IMR-90 (cell line): ENCODE measurements at regions not wholly inside any gene's neighbourhood (a gene's known extent, or its start where the extent isn't known, plus 50 kb on each side); places are given as distances from the start of the nearest gene placed in this dataset.

Experiments used
- ATAC-seq: fragments of 200-7000 bp; cut with Tn5 transposase; 2 replicates; pipeline ENCODE4 v1.9.1; 2020; ENCODE audit warnings: low read depth, mild to moderate bottlenecking, moderate library complexity
- BruUV-seq: library from RNA; stranded (reverse); fragments of 400-500 nt; replicated peaks from 2 replicates; lab custom pipeline; 2021; lab: Mats Ljungman, UMichigan
- CTCF ChIA-PET: fragments of 300-600 bp; formaldehyde crosslinking; extraction: SDS; loops from one replicate; lab custom pipeline; 2021; ENCODE audit warnings: antibody characterized with exemption; lab: Yijun Ruan, JAX
- POLR2A ChIA-PET: fragments of 300-600 bp; sonication (Branson Sonifier 250); formaldehyde crosslinking; loops from one replicate; lab custom pipeline; 2022; ENCODE audit warnings: antibody characterized with exemption; ENCODE audit not compliant: unreplicated experiment; lab: Charles Lee
- DNase-seq: peaks from one replicate; pipeline ENCODE4 v3.0.0; 2013
- H2AFZ ChIP-seq: replicated peaks from 2 replicates; pipeline ENCODE3; 2013; ENCODE audit warnings: low read length, mild to moderate bottlenecking; ENCODE audit not compliant: poor library complexity
- H2AK5ac ChIP-seq: 2 replicates; pipeline ENCODE4 v1.6.1; 2013; ENCODE audit warnings: low read depth, low read length, inconsistent platforms
- H2AK9ac ChIP-seq: replicated peaks from 2 replicates; pipeline ENCODE3; 2013; ENCODE audit warnings: mild to moderate bottlenecking, low read depth, low read length, moderate library complexity; ENCODE audit not compliant: poor library complexity
- H2BK120ac ChIP-seq: 2 replicates; pipeline ENCODE4 v1.6.1; 2013; ENCODE audit warnings: low read depth, low read length, inconsistent platforms
- H2BK15ac ChIP-seq: 3 replicates; pipeline ENCODE4 v1.6.1; 2013; ENCODE audit warnings: low read depth, low read length, inconsistent platforms
- H2BK20ac ChIP-seq: 2 replicates; pipeline ENCODE4 v1.6.1; 2013; ENCODE audit warnings: low read depth, mild to moderate bottlenecking, inconsistent platforms, low read length, moderate library complexity
- H2BK5ac ChIP-seq: 2 replicates; pipeline ENCODE4 v1.6.1; 2013; ENCODE audit warnings: mild to moderate bottlenecking, low read depth, low read length, inconsistent platforms; ENCODE audit not compliant: poor library complexity, severe bottlenecking
- H3K14ac ChIP-seq: replicated peaks from 2 replicates; pipeline ENCODE4 v1.6.1; 2013; ENCODE audit warnings: low read depth, low read length, inconsistent platforms
- H3K18ac ChIP-seq: 2 replicates; pipeline ENCODE4 v1.6.1; 2013; ENCODE audit warnings: low read depth, low read length, control low read depth
- H3K23ac ChIP-seq: 2 replicates; pipeline ENCODE4 v1.6.1; 2013; ENCODE audit warnings: low read depth, low read length, inconsistent platforms
- H3K27ac ChIP-seq: 2 replicates; pipeline ENCODE4 v1.5.1; 2013; ENCODE audit warnings: mild to moderate bottlenecking, control low read depth, low read length; ENCODE audit not compliant: insufficient read depth
- H3K27me3 ChIP-seq: 2 replicates; pipeline ENCODE4 v1.6.1; 2013; ENCODE audit warnings: low read length; ENCODE audit not compliant: control insufficient read depth, insufficient read depth
- H3K36me3 ChIP-seq: 2 replicates; pipeline ENCODE4 v1.6.1; 2013; ENCODE audit warnings: low read length, mixed read lengths; ENCODE audit not compliant: control insufficient read depth, insufficient read depth
- H3K4ac ChIP-seq: 2 replicates; pipeline ENCODE4 v1.6.1; 2013; ENCODE audit warnings: low read depth, low read length, inconsistent platforms
- H3K4me1 ChIP-seq: 2 replicates; pipeline ENCODE4 v1.6.1; 2013; ENCODE audit warnings: low read length, mixed read lengths; ENCODE audit not compliant: control insufficient read depth, insufficient read depth
- H3K4me2 ChIP-seq: 2 replicates; pipeline ENCODE4 v1.6.1; 2013; ENCODE audit warnings: low read depth, mild to moderate bottlenecking, control low read depth, low read length, moderate library complexity
- H3K4me3 ChIP-seq: 2 replicates; pipeline ENCODE4 v1.5.1; 2013; ENCODE audit warnings: low read depth, mild to moderate bottlenecking, control low read depth, low read length, moderate library complexity; ENCODE audit not compliant: insufficient read depth
- H3K56ac ChIP-seq: 2 replicates; pipeline ENCODE4 v1.6.1; 2013; ENCODE audit warnings: low read length, inconsistent platforms; ENCODE audit not compliant: insufficient read depth; ENCODE audit errors: extremely low read depth
- H3K79me1 ChIP-seq, 2 experiments: 2 replicates each; pipeline ENCODE4 v1.6.1; 2013; ENCODE audit warnings: low read length in 2 of 2, inconsistent platforms in 1 of 2, low read depth in 1 of 2
- H3K9ac ChIP-seq: 2 replicates; pipeline ENCODE4 v1.6.1; 2013; ENCODE audit warnings: low read depth, low read length, control low read depth
- H3K9me1 ChIP-seq: 2 replicates; pipeline ENCODE4 v1.6.1; 2013; ENCODE audit warnings: low read length, inconsistent platforms; ENCODE audit not compliant: insufficient read depth
- H3K9me3 ChIP-seq: 2 replicates; pipeline ENCODE4 v1.6.1; 2013; ENCODE audit warnings: low read length; ENCODE audit not compliant: control insufficient read depth, insufficient read depth
- H4K20me1 ChIP-seq: 2 replicates; pipeline ENCODE4 v1.6.1; 2013; ENCODE audit warnings: low read length, inconsistent platforms; ENCODE audit not compliant: insufficient read depth
- H4K5ac ChIP-seq: 2 replicates; pipeline ENCODE4 v1.6.1; 2013; ENCODE audit warnings: mild to moderate bottlenecking, low read depth, low read length, control low read depth
- H4K8ac ChIP-seq, 2 experiments: 2 replicates each; pipeline ENCODE4 v1.6.1; 2013; ENCODE audit warnings: low read depth in 2 of 2, low read length in 2 of 2, control low read depth in 1 of 2, inconsistent platforms in 1 of 2
- H4K91ac ChIP-seq: 2 replicates; pipeline ENCODE4 v1.6.1; 2013; ENCODE audit warnings: low read depth, low read length, inconsistent platforms; ENCODE audit not compliant: insufficient read depth
- CEBPB ChIP-seq: IDR thresholded peaks from 2 replicates; pipeline ENCODE4 v1.6.1; 2012; ENCODE audit warnings: low read depth, low read length, improper control_type of control experiment
- CHD1 ChIP-seq: IDR thresholded peaks from 2 replicates; pipeline ENCODE4 v1.6.1; 2012; ENCODE audit warnings: low read depth, low read length, improper control_type of control experiment
- MAFK ChIP-seq: IDR thresholded peaks from 2 replicates; pipeline ENCODE4 v1.6.1; 2012; ENCODE audit warnings: low read depth, low read length, improper control_type of control experiment
- MAZ ChIP-seq: IDR thresholded peaks from 2 replicates; pipeline ENCODE4 v1.6.1; 2012; ENCODE audit warnings: low read depth, mild to moderate bottlenecking, low read length, improper control_type of control experiment, moderate library complexity, borderline replicate concordance
- MXI1 ChIP-seq: IDR thresholded peaks from 2 replicates; pipeline ENCODE4 v1.6.1; 2012; ENCODE audit warnings: low read depth, mild to moderate bottlenecking, low read length, moderate library complexity, borderline replicate concordance
- NFE2L2 ChIP-seq: fragments of 150-350 bp; IDR thresholded peaks from 2 replicates; pipeline ENCODE4 v1.6.1; 2016; ENCODE audit warnings: low read depth, mild to moderate bottlenecking, low read length
- RCOR1 ChIP-seq: IDR thresholded peaks from 2 replicates; pipeline ENCODE4 v1.6.1; 2012; ENCODE audit warnings: mild to moderate bottlenecking, low read length, improper control_type of control experiment; ENCODE audit not compliant: insufficient replicate concordance
- USF2 ChIP-seq: fragments of 150-350 bp; IDR thresholded peaks from 2 replicates; pipeline ENCODE4 v1.6.1; 2017; ENCODE audit warnings: mild to moderate bottlenecking, antibody characterized with exemption, low read length, low read depth
- WGBS, 2 experiments: methylation state at CpG; one replicate each; pipeline versions ENCODE4 v1.1.5 to v1.1.7; 2013; ENCODE audit warnings: missing lambda C conversion rate in 2 of 2; ENCODE audit not compliant: insufficient read length in 1 of 2; ENCODE audit errors: extremely low coverage in 2 of 2; 5-methylcytosine and 5-hydroxymethylcytosine counted together
- dilution Hi-C: fragments of 300-500 bp; cut with HindIII; formaldehyde crosslinking; loops from one replicate; pipeline ENCODE4 v1.14.3; 2018; ENCODE audit warnings: low sequenced_read_pairs; ENCODE audit not compliant: unreplicated experiment
- in situ Hi-C: fragments of 300-500 bp; cut with MboI; formaldehyde crosslinking; loops from 3 replicates; pipeline ENCODE4 v1.14.3; 2019; ENCODE audit warnings: low sequenced_read_pairs, inconsistent platforms, mixed read lengths
- intact Hi-C: fragments of 100-400 bp; cut with micrococcal nuclease; formaldehyde crosslinking; loops from 2 replicates; pipeline ENCODE4 v1.10.0; 2022

- dilution Hi-C loops, result no loop called here
Observed at GRCh38 chr7:81515009-81515408, 254.8 kb downstream of the HGF start.

More at GRCh38 chr7:81515009-81515408, 254.8 kb downstream of the HGF start:
- WGBS, 2 experiments, result no CpG with 5 or more reads among the region's 1 CpG
- in situ Hi-C loops (no loop called here), intact Hi-C loops (no loop called here)
- peak overlapping the region; percentile 99; the same call in 1 of the 2 replicates for H4K5ac ChIP-seq
- no peaks in the 10 kb centered on the region for H3K27me3 ChIP-seq
- no peak; the same call in 1 of the 2 replicates for ATAC-seq
- peak overlapping the region; percentile 77 for H2BK120ac ChIP-seq
- H2BK15ac ChIP-seq, result peak overlapping the region; percentile 39; the same call in 2 of the 3 replicates
- H4K8ac ChIP-seq, result peak overlapping the region in 1 of 2 experiments; percentile 64; a peak in 2 of 4 replicates
- H3K9me1 ChIP-seq, result no peaks in the 10 kb centered on the region
- H3K79me1 ChIP-seq, result no peaks in the 10 kb centered on the region
- no peaks in the 10 kb centered on the region for H4K20me1 ChIP-seq
- CTCF ChIA-PET, result interaction anchor here (0.6 kb wide), 1 partner anchor 229 kb away, joined by 3 read pairs; no protein-coding TSS in a partner anchor
- peak overlapping the region; percentile 91 for H2BK5ac ChIP-seq
- POLR2A ChIA-PET, result no interaction called here
- no peaks in the 10 kb centered on the region; the same call in 1 of the 2 replicates for H3K9me3 ChIP-seq
- H2AFZ ChIP-seq, result no peak overlapping the region
- H3K14ac ChIP-seq, result peak overlapping the region; percentile 27
- H3K18ac ChIP-seq, result peak overlapping the region; percentile 90; the same call in 1 of the 2 replicates
- H2AK5ac ChIP-seq, result peak overlapping the region; percentile 41
- H3K9ac ChIP-seq, result no peak overlapping the region
- H2AK9ac ChIP-seq, result no peak overlapping the region
- H3K4ac ChIP-seq, result peak overlapping the region; percentile 12
- peak overlapping the region; percentile 74 for H4K91ac ChIP-seq
- peak overlapping the region; percentile 2; the same call in 1 of the 2 replicates for H3K56ac ChIP-seq
- no peaks in the 10 kb centered on the region for H3K36me3 ChIP-seq
- peak; percentile 49 for DNase-seq
- H2BK20ac ChIP-seq, result peak overlapping the region; percentile 58
- H3K23ac ChIP-seq, result no peak overlapping the region
- no peak overlapping the region for H3K4me3 ChIP-seq
- H3K4me1 ChIP-seq, result peaks cover 4% of the 10 kb centered on the region; the same call in 1 of the 2 replicates
- TF ChIP-seq CEBPB (no peak), MXI1 (no peak), NFE2L2 (no peak), RCOR1 (no peak), USF2 (no peak), CHD1 (no peak), MAFK (no peak), MAZ (no peak)
- no TSS peak for BruUV-seq
- H3K4me2 ChIP-seq, result peak overlapping the region; percentile 16; the same call in 1 of the 2 replicates
- peak overlapping the region; percentile 5; the same call in 1 of the 2 replicates for H3K27ac ChIP-seq
